IPS-NIHi7 (cell line): ENCODE measurements at regions not wholly inside any gene's neighbourhood (a gene's known extent, or its start where the extent isn't known, plus 50 kb on each side); places are given as distances from the start of the nearest gene placed in this dataset.
"Not testable (repeated sequence)": the region's sequence is repeated elsewhere in the genome, so short reads cannot be mapped to it uniquely, and the experiment has no call there.

Source experiments
- DNase-seq: peaks from one replicate; pipeline ENCODE4 v3.0.0; 2012; ENCODE audit warnings: mixed read lengths; ENCODE audit errors: extremely low spot score

- DNase-seq, result no peak
Measured at GRCh38 chr6:95865857-95866256, 149.9 kb upstream of the FUT9 start.

- peak; percentile 38 for DNase-seq
Measured at GRCh38 chr6:95866732-95867131, 149.0 kb upstream of the FUT9 start.

GRCh38 chr6:95867205-95867604 is 148.6 kb upstream of the FUT9 start:
- no peak for DNase-seq

- no peak for DNase-seq
Measured at GRCh38 chr6:95877480-95877879, 138.3 kb upstream of the FUT9 start.

GRCh38 chr6:95879856-95880255 is 135.9 kb upstream of the FUT9 start:
- DNase-seq, result no peak

GRCh38 chr6:95882371-95882770 is 133.4 kb upstream of the FUT9 start:
- no peak for DNase-seq

GRCh38 chr6:95888711-95889110 is 127.1 kb upstream of the FUT9 start:
- not testable (repeated sequence) for DNase-seq

GRCh38 chr6:95905132-95905531 is 110.6 kb upstream of the FUT9 start:
- DNase-seq, result no peak

GRCh38 chr6:95917034-95917433 is 98.7 kb upstream of the FUT9 start:
- no peak for DNase-seq

- DNase-seq, result peak; percentile 51
Measured at GRCh38 chr6:95923518-95923917, 92.3 kb upstream of the FUT9 start.

- DNase-seq, result no peak
Measured at GRCh38 chr6:95935736-95936135, 80.0 kb upstream of the FUT9 start.

- no peak for DNase-seq
Measured at GRCh38 chr6:95946906-95947305, 68.9 kb upstream of the FUT9 start.

GRCh38 chr6:95948324-95948723 is 67.5 kb upstream of the FUT9 start:
- DNase-seq, result no peak

- DNase-seq, result no peak
Measured at GRCh38 chr6:95949985-95950384, 65.8 kb upstream of the FUT9 start.

- no peak for DNase-seq
Measured at GRCh38 chr6:95958686-95959085, 57.1 kb upstream of the FUT9 start.

GRCh38 chr6:95959261-95959660 is 56.5 kb upstream of the FUT9 start:
- no peak for DNase-seq
